ENCODE measurements at regions not wholly inside any gene's neighbourhood (a gene's known extent, or its start where the extent isn't known, plus 50 kb on each side); places are given as distances from the start of the nearest gene placed in this dataset.

DNA sequence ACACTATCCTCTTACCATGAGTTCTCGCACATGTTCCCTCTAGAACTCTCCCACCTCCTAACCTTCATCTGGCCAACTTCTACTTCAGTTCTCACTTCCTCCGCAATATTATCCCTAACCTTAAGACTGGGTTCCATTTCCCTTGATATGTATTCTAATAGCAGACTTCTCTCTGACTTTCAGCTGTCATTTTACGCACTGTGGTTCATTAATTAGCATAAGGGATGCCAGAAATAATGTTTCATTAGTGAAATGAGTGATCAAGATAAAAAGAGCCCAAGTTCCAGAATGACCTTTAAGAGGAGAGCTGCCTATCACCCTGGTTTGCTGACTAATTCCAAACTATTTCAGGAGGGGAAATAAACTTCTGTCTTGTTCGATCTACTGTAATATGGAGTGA lies 108.6 kb upstream of the CCDC150 start:
- DNase-seq (ENCODE audit: low read depth in 2 of 2) = no peak

- DNase-seq (ENCODE audit: low read depth in 2 of 2) = no peak
Observed at GRCh38 chr2:196533772-196534397, 105.6 kb upstream of the CCDC150 start.

- DNase-seq (ENCODE audit: low read depth in 2 of 2) = no peak
Observed at GRCh38 chr2:196534495-196534894, 105.0 kb upstream of the CCDC150 start.

- no peak for DNase-seq (ENCODE audit: low read depth in 2 of 2)
Observed at GRCh38 chr2:196535061-196535460, 104.5 kb upstream of the CCDC150 start.

DNA sequence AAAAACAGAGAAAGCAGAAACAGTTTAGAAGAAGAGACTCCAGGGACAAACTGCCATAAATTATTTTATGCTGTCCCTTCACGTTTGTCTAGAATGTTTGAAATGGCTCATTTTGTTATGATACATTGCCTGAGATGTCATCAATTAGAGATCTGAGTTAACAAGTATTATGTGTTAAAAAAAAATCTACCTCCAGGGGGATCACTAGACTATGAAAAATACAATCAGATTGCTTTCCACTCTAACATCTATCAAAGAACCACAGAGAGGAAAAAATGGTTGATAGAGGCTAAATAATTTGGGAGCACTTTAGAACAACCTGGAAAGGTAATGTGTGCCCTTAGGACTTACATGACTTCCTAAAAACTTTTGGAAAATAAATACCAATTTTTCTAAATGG lies 103.8 kb upstream of the CCDC150 start:
- no peak for DNase-seq (ENCODE audit: low read depth in 2 of 2)

- no peak for DNase-seq (ENCODE audit: low read depth in 2 of 2)
Observed at GRCh38 chr2:196537311-196537710, 102.2 kb upstream of the CCDC150 start.

DNA sequence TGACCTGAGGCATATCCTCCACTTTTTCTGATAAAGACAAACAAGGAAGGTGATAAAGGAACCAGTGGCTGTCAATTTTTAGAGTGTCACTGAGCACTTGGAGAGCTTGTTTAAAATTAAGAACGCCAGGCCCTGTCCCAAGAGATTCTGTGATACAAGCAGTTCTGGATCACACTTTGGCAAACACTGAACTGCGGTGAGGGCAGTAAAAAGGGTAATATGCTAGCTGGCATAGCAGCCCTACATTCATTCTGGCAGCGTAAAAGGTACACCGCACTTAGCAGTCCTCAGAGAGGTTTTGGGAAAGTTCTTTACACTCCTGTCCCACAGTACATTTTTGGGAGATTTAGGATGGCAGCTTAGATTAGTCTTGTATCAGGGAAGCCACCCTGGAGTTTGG lies 101.3 kb upstream of the CCDC150 start:
- DNase-seq (ENCODE audit: low read depth in 2 of 2) = no peak

DNA sequence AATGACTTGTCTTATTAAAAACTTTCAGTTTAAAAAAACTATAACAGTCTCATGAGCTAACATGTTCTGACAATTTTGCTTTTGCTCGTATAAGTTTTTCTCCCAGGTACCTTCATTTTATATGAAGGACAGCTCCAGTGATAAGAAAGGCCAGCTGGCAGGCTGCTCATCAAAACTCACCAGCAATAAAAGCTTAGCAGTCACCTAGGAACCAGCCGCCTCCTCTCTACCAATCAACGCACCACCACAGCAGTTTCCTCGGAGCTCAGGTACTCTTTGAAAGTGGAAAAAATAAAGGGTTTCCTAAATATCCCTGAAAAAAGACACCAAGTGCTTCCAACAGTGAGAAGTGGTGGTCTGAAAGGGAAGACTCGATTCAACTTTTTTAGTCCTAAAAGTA lies 100.9 kb upstream of the CCDC150 start:
- DNase-seq (ENCODE audit: low read depth in 2 of 2) = no peak

- DNase-seq (ENCODE audit: low read depth in 2 of 2) = no peak
Observed at GRCh38 chr2:196544906-196545433, 94.5 kb upstream of the CCDC150 start.

- DNase-seq (ENCODE audit: low read depth in 2 of 2) = no peak
Observed at GRCh38 chr2:196546151-196546919, 93.2 kb upstream of the CCDC150 start.

GRCh38 chr2:196549052-196549451 lies 90.5 kb upstream of the CCDC150 start:
- DNase-seq (ENCODE audit: low read depth in 2 of 2) = no peak

GRCh38 chr2:196551014-196551413 lies 88.5 kb upstream of the CCDC150 start:
- DNase-seq (ENCODE audit: low read depth in 2 of 2) = no peak

DNA sequence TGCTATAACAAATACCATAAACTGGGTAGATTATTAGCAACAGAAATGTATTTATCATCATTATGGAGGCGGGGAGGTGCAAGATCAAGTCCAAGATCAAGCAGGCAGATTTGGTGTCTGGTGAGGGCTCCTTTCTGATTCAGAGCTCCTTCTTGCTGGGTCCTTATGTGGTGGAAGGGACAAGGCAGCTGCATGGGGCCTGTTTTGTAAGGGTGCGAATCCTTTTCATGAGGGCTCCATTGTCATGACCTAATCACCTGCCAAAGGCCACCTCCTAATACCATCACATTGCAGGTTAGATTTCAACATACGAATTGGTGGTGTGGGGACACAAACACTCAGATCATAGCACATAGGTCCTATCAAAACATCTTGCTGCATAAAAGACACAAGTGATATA lies 84.4 kb upstream of the CCDC150 start:
- no peak for DNase-seq (ENCODE audit: low read depth in 2 of 2)

- DNase-seq (ENCODE audit: low read depth in 2 of 2) = no peak
Observed at GRCh38 chr2:196555726-196556125, 83.8 kb upstream of the CCDC150 start.

DNA sequence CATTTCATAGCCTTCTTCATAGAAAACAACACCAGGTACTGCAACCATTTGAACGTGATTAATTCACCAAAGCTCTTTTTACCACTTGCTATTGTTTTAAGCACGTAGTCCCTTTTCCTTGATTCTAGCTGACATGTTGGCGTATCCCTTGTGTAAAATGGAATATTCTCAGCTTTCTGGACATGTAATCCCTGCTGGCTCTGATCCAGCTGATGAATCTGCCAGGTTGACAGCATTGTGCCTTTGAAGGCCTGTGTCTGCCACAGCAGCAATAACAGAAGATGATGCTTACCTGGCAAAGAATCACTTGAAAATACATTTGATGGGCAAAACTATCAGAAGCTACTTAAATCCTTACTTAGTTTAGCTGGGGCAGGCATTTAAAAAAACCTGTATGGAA lies 81.0 kb upstream of the CCDC150 start:
- no peak for DNase-seq (ENCODE audit: low read depth in 2 of 2)

GRCh38 chr2:196563876-196564275 lies 75.6 kb upstream of the CCDC150 start:
- no peak for DNase-seq (ENCODE audit: low read depth in 2 of 2)

DNA sequence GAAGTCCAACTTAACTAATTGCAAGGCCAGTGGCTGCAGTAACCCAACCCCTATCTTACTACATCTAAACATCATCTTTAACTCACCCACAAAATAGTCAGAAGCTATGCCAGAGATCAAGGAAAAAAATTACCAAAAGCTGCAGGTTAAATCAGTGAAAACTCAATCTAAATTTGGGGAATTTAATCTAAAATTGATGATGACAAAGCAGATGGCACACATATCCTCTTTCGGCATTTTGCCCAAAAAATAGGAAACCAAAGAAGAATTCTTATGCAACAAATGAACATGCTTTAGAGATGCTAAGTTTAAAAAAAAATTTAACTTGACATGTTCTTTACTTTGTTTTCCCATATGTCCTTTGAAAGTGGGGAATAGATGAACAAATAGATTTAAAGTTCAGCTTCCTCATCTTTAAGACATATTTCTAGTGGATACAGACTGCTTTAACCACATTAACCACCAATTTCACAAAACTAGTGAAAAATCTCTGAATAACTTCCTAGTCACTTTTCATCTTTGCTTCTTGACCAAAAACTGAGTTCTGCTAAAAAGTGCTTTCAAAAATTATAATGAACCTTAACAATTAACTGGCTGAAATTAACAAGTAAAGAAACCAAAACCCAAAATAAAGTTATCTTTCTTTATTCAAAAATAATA lies 74.3 kb upstream of the CCDC150 start:
- DNase-seq (ENCODE audit: low read depth in 2 of 2) = no peak

GRCh38 chr2:196565982-196566381 lies 73.5 kb upstream of the CCDC150 start:
- DNase-seq (ENCODE audit: low read depth in 2 of 2) = no peak

DNA sequence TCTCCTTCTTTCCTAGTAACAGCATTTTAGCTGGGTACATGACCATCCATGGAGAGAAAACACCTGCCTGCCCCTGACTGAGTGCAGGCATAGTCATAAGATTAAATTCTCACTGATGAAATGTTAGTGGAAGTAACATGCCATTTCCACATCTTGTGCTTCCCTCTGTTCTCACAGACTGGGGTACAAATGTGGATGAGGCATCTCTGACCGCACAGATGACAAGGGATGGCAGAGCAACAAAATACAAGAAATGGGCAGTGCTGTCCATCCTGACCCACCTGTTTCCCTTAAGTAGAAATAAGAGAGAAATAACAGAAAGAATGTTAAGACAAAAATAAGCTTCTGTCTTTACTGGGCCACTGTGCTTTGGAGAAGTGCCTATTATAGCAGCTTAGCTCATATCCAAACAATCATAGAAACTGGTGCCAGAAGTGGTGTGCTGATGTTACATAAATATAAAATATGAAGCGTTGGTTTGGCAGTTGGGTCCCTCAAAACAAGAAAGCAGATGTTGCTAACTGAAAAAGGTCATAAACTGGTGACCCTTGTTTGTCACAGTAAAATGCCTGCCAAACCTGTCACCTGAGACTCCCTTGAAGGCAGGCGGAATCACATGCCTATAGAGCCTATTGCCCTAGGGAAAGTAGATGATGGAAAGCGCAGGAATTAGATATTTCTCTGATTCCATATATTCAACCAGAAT lies 72.4 kb upstream of the CCDC150 start:
- no peak for DNase-seq (ENCODE audit: low read depth in 2 of 2)

- DNase-seq (ENCODE audit: low read depth in 2 of 2) = no peak
Observed at GRCh38 chr2:196568506-196568905, 71.0 kb upstream of the CCDC150 start.

- no peak for DNase-seq (ENCODE audit: low read depth in 2 of 2)
Observed at GRCh38 chr2:196584903-196585302, 54.6 kb upstream of the CCDC150 start.

DNA sequence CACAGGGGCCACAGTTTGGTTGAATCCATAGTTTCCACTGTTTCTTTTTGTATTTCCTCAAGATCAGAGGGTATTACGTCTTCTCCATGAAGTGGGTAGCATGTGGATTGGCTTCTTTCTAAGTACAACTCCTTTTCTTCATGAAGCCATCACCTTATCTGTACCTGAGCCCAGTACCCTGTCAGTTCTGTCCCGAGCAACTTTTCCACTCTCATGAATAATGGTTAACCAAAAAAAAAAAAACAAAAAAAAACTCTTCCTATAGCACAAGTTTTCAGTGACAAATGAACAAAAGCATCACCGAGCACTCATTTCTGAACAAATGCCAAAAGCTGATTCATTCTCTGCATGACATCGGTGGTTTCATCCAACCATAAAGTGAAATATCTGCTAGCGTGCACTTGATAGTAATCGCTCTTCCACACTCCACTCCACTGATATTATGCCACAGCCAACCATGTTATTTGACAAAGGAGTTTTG lies 53.0 kb upstream of the CCDC150 start:
- no peak for DNase-seq (ENCODE audit: low read depth in 2 of 2)

All from stimulated activated CD4-positive, alpha-beta T cell treated with anti-CD3 and anti-CD28 coated beads, Interleukin-1b, Interleukin-23, amount 100 ng/mL, for 1 hour (primary cell).